NCI-H748 (cell line): ENCODE measurements at regions not wholly inside any gene's neighbourhood (a gene's known extent, or its start where the extent isn't known, plus 50 kb on each side); places are given as distances from the start of the nearest gene placed in this dataset.

Source experiments
- DNase-seq: peaks from one replicate; lab custom pipeline; 2025; ENCODE audit not compliant: unreplicated experiment; lab: John Stamatoyannopoulos, UW

DNA sequence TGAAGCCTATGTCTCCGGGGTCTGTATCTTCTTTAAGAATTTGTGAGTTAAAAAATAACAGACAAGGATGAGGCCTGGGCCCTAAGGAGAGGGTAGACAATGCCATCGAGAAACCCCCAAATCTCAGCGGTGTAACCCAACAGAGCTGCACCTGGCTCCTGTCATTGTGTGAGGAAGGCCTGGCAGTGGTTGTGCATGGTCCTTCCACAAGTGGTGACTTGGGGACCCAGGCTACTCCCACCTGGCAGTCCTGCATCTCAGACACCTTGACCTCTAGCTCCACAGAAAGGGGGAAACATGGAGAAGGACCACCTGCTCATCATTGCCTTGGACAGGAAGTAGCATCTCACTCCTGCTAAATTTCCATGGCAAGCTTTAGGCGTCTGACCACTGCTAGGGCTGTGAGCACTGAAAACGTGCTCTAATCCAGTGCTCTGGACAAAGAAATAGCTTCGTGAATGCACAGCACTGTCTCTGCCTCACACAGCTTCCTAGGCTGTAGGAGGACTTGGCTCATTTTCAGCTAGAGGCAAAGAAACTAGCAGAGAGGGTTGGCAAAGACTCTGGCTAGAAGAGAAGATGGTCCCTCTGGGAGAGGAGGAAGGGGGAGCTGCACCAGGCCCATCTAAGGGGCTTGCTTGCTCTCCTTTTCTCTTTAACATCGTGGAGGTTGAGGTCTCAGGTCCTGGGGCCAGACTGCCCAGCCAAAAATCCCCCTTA lies 273.9 kb upstream of the ZMIZ1 start:
- DNase-seq: no peak

DNA sequence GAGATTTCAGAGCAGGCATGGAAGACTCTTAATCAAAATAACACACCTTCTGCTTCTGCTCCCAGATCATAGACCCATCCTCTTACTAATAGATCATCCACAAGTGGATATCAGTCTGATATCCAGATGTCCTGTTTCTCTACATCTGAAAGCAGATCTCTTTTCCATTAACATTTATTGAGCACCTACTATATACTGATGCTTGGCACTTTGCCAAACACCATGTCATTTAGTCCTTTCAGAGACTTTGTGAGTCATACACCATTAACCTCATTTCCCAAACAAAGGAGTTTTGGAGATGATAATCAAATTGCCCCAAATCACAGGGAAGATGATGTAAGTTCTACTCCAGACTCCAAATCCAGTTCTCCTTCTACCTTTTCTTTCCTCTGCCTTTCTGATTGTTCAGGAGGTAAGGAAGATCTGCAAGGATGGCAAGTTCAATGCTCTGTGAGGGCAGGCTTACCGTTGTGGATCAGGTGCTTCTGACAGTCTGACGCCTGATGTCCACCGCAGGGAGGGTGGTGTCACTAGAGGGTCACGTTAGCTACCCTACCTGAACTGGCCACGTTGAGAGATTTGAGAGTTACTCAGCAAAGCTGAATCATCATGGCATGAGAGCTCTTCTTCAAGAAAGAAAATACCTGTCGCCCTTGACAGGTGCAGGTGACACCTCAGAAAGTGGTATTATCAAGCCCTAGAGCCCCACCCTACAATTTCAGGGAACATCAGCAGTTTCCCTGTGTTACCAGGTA lies 269.6 kb upstream of the ZMIZ1 start:
- no peak for DNase-seq

DNA sequence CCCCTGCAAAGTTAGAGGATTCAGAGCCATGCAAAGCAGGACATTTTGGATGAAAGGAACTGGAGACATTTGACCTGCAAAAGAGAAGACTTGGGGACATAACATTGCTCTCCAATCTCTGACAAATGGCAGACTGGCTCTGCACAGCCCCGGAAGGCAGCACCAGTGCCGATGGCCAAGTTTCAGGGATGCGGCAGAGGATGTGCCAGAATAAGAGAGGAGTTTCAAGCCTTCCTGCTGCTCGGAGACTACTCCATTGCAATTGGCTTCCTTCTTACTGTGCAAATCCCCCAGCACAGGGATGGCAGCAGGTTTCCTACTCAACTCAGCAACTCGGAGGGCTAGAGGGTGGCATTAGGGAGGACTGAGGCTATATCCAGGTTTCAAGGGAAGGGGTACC lies 268.8 kb upstream of the ZMIZ1 start:
- no peak for DNase-seq

DNA sequence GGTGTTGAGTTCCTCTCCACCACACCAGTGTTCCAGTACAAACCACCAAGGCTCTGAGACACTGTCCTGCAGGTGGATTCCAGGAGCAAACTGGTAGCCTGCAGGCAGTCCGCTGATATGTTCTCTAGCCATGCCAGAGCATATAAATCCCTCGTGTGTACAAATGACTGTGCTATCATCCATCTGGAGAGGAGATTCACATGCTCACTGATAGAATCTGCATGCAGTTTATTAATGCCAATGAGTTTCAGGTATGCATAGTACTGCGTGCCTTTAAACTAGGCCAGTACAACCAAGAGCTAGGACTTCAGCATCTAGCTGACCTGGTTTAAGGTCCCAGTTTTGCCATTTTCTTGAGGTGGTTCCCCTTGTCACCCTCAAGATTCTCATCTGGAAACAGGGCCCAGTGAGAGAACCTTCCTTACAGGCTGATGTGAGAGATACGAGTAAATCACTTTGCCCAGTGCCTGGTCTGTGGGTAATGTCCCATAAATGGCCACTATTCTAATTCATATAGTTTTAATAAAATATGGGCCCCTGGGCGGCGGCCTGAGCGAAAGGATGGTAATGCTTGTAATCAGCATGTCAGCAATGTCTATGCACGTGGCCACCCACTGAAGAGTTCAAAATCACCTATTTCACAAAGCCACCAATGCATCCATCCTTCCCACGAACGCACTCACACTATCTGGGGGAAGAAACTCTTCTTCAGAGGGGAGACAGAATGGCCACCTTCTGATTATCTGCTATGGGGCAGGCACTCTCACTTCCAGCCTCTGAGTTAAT lies 268.0 kb upstream of the ZMIZ1 start:
- no peak for DNase-seq

DNA sequence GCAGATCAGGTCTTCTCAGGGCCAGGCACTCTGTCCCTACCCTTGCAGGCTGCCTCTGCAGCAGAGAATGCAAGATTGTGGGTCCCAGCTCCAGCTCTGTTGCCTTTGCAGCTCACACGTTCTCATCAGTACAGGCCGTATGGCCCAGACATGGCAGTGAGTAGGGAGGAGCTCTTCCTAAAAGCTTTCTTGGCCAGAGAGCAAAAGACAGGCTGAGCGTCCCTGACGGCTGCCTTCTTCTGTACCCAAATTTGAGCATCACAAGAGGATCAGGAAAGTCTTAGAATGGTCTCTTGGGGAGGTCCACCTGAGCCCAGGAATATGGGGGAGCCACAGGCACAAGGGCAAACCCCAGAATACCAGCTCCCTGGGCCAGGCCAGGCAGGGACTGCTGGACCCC lies 266.3 kb upstream of the ZMIZ1 start:
- no peak for DNase-seq

DNA sequence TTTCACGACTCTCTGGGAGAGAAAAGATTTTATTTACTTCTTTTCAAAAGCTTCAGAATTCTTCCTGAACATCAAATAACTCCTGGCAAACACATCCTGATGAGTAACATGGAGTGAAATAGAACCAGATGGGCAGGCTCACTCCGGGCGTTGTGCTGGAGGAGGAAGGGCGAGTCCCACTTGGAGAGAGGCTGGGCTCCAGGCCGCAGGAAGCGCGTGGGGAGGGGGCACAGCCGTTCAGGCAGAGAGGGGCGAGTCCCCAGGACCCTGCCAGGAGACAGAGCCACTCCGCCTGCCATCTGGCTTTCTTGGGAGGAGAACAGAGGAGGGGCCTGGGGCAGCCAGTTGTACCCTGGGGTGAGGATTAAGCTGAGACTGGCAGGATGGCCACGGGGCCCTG lies 265.9 kb upstream of the ZMIZ1 start:
- no peak for DNase-seq

DNA sequence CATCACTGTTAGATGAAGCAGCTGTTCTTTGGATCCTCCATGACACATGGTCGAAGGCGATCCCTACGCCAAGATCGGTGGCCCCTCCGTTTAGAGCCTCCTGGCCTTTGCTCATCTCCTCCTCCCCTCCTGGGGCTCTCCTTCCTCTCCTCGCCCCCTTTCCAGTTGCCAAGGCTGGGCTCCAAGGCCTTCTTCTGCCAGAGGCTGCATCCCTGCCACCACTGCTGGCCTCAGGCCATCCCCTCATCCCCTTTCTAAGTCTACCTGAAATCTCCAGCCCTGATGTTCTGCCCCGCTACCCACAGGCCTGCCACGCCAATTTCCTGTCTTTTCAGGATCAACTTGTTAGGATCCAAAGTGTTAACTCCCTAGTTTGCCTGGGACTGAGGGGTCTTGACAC lies 265.1 kb upstream of the ZMIZ1 start:
- no peak for DNase-seq

DNA sequence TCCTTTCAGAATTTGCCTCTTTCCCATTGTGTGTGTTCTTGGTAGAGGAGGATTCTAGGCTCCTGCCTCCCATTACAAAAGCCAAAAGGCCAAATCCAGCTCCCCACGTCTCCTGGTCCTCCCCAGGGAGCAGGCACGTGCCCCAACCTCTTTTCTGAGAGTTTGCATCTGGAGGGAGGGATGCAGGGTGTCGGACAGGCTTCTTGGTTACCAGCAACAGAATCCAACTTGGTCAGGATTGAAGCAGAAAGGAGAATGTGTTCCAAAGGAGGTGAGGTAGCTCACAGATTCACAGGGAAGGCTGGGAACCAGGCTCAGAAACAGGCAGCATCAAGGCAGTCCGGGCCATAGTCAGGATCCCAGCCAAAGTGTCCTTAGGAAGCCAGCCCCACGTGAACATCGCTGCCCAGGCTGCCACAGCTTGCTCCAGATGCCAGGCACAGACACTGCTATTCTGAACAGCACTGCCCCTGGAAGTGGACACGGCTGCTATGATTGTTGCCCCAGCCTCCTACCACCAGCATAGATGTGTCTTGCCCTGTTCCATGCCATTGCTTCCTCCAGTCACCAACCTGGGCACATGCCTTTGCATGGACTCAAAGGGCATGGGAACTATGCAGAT lies 264.2 kb upstream of the ZMIZ1 start:
- no peak for DNase-seq

DNA sequence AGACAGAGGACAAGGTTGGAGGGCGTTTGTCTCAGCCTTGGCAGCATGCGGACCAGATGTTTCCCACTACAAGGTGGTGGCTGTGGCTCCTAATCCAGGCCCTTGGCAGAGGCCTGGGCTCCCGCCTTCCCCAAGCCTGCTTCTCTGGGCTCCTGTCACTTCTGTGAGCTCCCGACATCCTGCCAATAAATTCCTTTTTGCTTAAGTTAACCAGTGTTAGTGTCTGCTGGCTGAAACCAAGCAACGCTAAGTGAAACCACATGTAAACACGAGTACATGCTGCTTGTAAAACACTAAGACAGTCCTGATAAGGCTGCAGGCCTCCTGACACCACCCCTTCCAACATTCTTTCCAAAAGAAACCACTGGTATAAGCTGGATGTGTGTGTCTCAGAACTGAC lies 263.6 kb upstream of the ZMIZ1 start:
- no peak for DNase-seq

DNA sequence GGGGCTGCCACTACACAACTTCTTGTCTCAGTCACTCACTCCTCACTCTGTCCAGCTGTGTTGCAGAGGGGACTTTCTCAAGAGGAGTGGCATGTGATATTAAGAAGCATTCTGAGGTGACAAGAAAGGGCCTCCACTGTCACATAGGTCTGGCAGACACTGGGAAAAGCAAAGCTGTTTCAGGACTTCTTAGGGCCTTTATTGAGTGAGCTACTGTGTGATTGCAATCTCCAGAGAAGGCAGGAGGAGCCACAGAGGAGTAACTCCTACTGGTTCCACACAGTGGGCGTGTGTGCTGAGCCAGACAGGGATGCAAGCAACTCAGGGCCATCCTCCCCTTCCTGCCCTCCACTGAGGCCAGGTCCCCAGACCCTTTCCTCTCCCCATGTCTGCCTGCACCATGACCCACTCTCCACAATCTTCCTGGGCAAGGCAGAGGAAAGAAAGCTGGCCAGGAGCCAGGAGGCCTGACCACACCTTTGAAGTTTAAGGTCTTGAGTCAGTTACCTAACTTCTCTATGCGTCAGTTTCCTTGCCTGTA lies 262.0 kb upstream of the ZMIZ1 start:
- DNase-seq: no peak

DNA sequence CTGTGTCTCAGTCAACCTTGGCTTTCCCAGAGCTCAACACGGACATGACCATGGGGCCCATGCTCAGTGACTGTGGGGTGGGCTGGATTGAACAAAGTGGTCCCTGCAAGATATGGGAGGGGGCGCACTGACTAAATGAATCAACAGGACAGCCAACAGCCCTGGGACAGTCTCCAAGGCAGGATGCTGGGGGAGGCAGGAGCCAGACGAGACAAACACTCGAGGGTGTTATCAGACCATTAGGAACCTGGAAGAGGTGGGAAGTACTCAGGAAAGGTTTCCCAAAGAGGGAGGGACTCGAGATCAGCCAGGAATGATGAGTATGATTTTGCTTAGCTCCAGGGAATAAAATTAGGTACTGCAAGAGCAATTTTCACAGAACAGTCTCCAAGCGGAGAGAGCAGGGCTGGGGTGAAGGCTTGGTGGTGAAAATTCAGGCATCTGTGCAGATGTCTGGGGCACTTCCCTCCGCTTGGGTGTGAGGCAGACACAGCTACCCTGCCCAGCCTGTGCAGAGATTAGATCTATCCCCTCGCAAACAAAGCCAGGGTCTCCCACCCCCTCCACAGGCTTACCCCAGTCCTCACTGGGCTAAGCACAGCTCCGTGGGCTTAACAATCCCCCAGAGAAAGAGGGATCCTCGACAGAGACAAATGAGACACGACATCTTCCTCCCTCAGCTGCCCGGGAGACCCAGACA lies 261.1 kb upstream of the ZMIZ1 start:
- no peak for DNase-seq

DNA sequence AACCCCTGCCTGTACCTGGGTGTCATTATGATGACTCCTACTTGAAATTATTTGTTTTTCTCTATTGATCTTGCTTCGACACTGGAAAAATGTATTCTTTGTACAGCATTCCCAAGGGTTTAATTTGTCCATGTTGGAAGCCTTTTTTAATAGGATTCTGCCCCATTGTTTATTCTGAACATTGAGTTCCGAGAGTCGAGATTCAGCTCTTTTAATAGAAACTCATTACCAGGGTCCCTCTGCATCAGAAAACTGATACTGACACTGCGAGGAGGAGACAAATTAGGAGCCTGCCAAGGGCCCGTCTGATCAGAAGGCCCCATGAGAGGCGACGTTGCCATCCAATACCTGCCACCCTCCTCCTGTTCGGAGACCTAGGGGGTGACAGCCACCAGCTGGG lies 260.5 kb upstream of the ZMIZ1 start:
- DNase-seq: no peak

DNA sequence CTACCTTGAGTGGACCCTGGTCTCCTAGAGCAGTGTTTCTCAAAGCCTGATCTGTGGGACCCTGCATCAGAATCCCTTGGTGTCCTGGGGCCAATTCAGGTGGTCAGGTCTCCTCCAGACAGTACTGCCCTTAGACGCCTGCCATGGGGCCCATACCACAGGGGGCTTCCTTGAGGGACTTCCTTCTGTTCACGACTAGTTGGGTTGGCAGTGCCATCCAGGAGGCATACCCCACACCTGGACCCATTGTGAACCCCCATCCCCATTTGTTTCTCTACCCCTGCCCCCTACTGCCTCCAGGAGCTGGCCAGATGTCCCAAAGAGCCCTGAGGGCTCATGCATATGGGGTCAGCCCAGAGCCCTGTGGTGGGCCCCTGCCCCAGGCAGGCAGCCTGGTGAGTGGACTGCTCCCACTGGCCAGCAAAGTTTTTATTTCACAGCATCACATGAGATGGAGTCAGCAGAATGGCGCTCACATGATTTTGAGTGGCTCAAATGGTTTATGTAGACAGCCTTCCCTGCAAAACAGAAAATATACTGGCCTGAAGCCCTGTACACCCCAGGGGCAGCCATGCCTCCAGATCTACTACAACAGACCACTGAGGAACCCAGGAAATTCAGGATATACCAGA lies 259.9 kb upstream of the ZMIZ1 start:
- DNase-seq: no peak

DNA sequence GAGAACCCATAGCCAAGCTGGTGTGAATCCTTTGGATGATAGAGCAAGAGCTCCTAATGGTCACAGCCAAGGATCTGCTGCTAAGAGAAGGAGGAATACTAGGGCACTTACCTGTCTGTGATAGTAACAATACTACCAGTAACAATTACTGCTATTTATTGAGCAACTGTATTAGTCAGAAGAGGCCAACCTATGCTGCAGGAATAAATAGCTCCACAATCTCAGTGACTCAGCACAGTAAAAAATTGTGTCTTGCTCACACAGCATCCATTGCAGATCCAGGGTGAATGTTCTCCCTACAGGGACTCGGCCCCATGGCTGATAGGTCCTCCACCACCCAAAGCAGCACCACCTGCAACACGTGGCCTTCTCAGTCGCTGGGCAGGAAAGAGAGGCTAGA lies 257.6 kb upstream of the ZMIZ1 start:
- DNase-seq: no peak

DNA sequence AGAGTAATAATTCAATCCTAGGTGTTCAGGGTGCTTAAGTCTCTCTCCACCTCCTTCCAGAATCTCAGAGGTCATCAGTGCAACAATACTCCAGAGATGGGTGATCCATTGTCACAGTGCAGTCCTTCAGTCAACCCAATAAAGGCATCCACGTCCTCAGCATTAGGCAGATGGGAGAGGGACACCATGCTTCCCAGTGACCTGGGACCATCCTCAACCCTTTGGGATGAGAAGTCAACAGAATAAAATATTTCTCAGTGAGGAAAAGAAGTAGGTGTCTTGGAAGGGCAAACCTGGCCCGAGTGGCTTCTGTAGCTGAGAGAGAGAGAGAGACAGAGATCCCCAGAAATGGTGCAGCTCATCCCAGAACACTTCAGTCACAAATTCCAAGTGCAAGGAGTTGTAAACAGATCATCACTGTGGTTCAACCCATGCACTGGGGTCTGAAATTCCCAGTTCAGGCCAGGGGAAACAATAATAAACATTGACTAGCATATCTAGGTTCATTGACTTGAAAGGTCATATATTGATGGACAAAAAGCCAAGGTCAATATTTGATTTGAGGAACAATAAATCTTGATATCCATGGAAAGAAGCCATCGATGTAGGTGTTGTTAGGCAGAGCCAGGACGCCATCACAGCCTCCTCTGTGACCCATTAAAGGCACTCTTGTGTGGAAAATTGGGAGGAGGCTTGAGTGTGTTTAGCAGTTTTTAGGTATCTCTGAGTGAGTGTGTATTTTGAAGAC lies 256.0 kb upstream of the ZMIZ1 start:
- DNase-seq: no peak

DNA sequence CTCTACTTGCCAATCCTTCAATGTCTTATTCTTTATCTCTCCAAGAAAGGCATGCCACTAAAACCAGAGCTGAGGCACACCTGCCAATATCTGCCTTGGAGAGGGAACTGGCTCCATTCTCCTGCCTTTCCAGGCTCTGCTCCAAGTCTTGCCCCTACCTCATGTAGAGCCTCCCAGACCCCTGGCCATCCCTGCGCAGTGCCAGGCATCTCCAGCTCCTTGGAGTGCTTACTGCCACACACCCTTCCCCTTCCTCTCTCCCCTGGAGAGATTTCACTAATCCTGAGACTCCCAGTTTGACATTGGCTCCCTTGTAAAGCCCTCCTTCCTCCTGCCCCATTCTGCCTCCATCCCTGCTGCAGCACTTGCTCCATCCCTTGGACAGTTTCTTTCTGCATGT lies 255.2 kb upstream of the ZMIZ1 start:
- no peak for DNase-seq

DNA sequence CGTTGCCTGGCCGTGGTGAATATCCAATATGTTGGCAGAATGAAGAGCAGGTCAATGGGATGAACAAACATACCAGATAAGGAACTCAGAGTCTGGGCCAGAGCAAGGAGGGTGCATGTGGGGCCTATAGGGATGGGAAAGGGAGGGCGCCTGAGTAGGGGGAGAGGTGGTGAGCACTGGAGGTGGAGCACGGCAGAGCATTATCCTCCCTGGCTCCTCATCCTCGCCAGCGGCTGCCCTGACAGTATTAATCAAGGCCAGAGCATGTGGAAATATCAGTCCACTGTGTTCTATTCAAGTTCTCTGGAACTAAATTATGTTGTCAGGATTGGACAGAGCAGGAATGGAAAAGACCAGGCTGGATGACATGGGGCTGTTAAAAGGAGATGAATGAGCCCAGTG lies 254.8 kb upstream of the ZMIZ1 start:
- DNase-seq: no peak

DNA sequence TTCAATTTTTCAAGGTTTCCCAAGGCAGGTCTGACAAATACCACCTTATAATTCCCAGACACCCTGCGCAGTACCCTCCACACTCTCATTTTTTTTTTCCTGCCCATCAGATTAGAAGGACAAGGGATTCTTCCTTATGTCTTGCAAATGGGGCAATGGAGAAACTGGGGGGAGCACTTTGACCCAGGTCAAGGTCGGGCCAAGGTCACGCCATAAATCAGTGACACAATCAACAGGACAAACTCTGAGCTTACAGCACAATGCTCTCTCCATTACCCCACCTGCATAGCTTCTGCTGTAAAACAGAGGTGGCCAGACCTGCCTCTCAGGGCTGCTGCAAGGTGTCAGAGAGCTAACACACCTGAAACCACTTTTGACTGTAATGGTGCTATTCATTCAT lies 254.4 kb upstream of the ZMIZ1 start:
- no peak for DNase-seq

DNA sequence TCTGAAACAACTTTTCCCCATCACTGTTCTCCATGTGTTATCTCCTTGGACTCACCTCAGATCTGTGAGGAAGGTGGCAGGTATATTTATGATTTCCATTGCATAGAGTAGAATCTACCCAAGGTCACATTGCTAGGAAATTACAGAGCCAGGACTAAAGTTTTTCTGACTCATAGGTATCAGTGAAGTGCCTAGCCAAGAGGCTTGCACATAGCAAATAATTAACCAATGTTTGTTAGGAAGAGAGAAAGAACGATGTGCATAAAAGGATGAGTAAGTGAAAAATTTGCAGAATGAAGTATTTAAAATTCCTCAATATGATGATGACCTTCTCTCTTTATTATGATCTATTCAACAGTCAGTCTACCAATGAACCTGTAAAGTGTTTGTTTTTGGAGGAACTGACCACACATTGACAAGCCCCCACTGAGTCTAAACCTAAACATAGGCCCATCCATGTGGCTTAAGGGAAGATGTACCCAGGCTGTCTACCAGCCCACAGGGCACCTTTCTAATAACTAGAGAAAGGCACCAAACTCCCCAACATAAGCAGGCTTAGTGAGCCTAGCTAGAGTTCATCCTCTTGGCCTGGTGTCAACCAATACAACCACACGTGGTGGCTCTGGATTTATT lies 252.9 kb upstream of the ZMIZ1 start:
- DNase-seq: no peak
